GM12874 (cell line): ENCODE measurements at regions not wholly inside any gene's neighbourhood (a gene's known extent, or its start where the extent isn't known, plus 50 kb on each side); places are given as distances from the start of the nearest gene placed in this dataset.

Experiments
- CTCF ChIP-seq: IDR thresholded peaks from 2 replicates; pipeline ENCODE4 v1.5.1; 2011; ENCODE audit warnings: low read depth, mild to moderate bottlenecking, control low read depth, low read length, moderate library complexity; ENCODE audit not compliant: insufficient read depth

GRCh38 chr7:91330866-91331265, 66.6 kb downstream of the FZD1 start:
- TF ChIP-seq CTCF = no peak

DNA sequence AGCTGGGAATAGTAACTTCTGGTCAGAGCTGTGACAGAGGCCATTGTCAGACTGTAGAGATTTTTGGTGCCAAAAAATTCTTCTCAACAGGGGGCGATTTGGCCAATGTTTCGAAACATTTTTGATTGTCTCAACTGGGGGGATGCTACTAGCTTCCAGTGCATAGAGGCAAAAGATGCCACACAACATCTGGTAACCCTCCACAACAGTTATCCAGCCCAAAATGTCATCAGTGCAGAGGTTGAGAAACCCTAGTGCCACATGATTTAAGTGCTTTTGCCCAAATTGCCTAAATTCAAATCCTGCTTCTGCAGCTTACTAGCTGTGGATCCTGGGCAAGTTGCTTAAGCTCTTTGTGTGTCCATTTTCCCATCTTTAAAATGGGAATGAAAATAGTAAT, 71.9 kb downstream of the FZD1 start:
- no peak for TF ChIP-seq CTCF

- no peak for TF ChIP-seq CTCF
Observed at GRCh38 chr7:91338226-91339020, 74.2 kb downstream of the FZD1 start.

DNA sequence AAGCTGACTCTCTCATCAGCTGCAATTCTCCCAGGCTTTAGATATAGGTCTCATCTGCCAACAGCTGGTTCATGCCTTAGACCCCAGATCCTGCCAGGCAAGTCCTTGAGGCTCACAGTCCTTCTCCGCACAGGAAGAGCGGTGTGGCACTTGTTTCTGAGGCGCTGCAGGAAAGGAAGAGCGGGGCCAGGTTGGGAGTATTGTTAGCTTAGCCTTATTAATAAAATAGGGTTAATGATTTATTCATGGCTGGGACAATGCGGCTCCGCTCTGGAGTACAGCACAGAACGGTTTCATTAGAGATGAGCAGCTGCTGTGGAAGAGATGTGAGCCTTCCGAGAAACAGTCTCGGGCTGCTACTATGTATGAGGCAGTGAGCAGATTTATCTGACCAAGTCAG, 78.1 kb downstream of the FZD1 start:
- no peak for TF ChIP-seq CTCF

DNA sequence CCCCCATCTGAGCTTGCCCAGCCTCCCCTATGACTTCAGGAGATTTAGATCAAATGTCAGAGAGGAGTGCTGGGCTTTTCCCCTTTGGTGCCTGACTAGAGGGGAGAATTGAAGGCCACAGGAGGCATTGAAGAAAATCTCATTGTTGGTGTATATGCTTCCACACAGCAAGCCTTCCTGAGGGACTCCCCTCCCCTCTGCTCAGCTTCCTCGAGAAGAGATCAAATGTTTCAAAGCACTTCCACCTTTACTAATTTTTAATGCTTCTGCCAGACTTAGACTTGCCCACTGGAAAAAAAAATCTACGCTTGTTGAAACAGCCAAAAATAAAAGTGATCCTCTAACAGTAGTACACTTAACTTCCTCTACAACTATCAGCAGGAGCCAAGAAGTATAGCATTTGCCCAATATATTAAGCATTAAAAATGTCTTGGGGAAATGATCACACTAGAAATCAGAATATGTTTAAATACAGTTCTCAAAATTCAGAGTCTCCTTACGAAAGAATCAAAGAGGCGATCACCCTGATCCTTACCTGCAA, 79.3 kb downstream of the FZD1 start:
- TF ChIP-seq CTCF = no peak

DNA sequence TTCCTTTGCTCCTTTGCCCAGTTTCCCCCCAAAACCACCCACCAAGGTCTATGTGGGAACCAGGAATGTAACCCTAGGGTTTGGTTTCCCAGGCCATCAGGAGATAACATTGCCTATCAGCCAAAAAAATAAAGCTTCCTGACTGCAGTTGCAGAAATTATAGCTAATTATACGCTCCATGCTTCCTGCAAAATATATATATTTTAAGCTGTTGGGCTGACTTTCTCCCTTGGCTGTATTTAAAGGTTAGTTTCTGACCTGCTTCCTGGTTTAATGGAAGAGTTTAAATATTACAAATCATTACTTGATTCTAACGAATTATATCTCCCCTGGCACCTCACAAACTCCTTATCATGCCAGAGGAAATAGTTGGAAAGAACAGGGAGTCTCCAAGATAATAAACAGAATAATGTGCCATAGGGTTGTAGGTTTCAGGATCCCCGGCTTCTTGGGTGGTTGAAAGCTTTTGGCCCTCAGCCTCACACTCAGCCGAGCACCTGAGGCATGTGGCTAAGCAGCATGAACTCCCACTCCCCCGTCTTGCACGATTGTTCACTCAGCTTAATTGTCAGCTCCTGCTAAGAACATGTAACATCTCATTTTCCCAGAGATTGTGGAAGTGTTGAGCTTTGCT, 79.9 kb downstream of the FZD1 start:
- no peak for TF ChIP-seq CTCF

- TF ChIP-seq CTCF = no peak
Observed at GRCh38 chr7:91344911-91345310, 80.7 kb downstream of the FZD1 start.
